Epithelial cell of proximal tubule (primary cell): ENCODE measurements at regions not wholly inside any gene's neighbourhood (a gene's known extent, or its start where the extent isn't known, plus 50 kb on each side); places are given as distances from the start of the nearest gene placed in this dataset.

Experiments
- DNase-seq: peaks from one replicate; pipeline ENCODE4 v3.0.0-alpha.2; 2011; ENCODE audit warnings: low read depth
- H3K4me3 ChIP-seq: 2 replicates; pipeline ENCODE4 v1.5.1; 2011; ENCODE audit warnings: low read depth, mild to moderate bottlenecking, low read length
- CTCF ChIP-seq: conservative IDR thresholded peaks from 2 replicates; pipeline ENCODE4 v1.5.1; 2012; ENCODE audit warnings: low read depth, mild to moderate bottlenecking, low read length

GRCh38 chr19:28466107-28467045 is 746.6 kb downstream of the UQCRFS1 start:
- peak; percentile 89 for TF ChIP-seq CTCF
- no peak overlapping the region for H3K4me3 ChIP-seq
- DNase-seq = no peak

- H3K4me3 ChIP-seq = no peak overlapping the region
- DNase-seq = no peak
- TF ChIP-seq CTCF = no peak
These were observed 747.4 kb downstream of the UQCRFS1 start for GRCh38 chr19:28465371-28466086.

GRCh38 chr19:28463493-28464053 is 749.4 kb downstream of the UQCRFS1 start:
- no peak for DNase-seq
- H3K4me3 ChIP-seq = no peak overlapping the region
- TF ChIP-seq CTCF = no peak

- DNase-seq = no peak
- no peak for TF ChIP-seq CTCF
- H3K4me3 ChIP-seq = no peak overlapping the region
These were observed 755.3 kb downstream of the UQCRFS1 start for GRCh38 chr19:28457620-28458019.

GRCh38 chr19:28456708-28457320 is 756.1 kb downstream of the UQCRFS1 start:
- no peak for TF ChIP-seq CTCF
- no peak for DNase-seq
- no peak overlapping the region for H3K4me3 ChIP-seq

GRCh38 chr19:28456252-28456651 is 756.7 kb downstream of the UQCRFS1 start:
- no peak overlapping the region for H3K4me3 ChIP-seq
- TF ChIP-seq CTCF = no peak
- no peak for DNase-seq
